Stomach (tissue), 4 donors: ENCODE measurements at regions not wholly inside any gene's neighbourhood (a gene's known extent, or its start where the extent isn't known, plus 50 kb on each side); places are given as distances from the start of the nearest gene placed in this dataset.

Experiments used
- POLR2AphosphoS5 ChIP-seq, 3 donors: sonication (generic); formaldehyde crosslinking; IDR thresholded peaks; one replicate each; pipeline ENCODE4 v1.6.1; 2016; ENCODE audit warnings: antibody characterized with exemption in 3 of 3
- TF ChIP-seq, protein P1 (sequence below), 7 experiments: fragments of 450-650 bp in 4 of 7; fragments of 200-600 bp in 3 of 7; sonication (generic) in 3 of 7; IDR thresholded peaks; one replicate each; pipeline ENCODE4 v1.5.1; 2016 to 2019; ENCODE audit warnings: antibody characterized with exemption in 7 of 7, control low read depth in 2 of 7, mild to moderate bottlenecking in 1 of 7

DNA sequence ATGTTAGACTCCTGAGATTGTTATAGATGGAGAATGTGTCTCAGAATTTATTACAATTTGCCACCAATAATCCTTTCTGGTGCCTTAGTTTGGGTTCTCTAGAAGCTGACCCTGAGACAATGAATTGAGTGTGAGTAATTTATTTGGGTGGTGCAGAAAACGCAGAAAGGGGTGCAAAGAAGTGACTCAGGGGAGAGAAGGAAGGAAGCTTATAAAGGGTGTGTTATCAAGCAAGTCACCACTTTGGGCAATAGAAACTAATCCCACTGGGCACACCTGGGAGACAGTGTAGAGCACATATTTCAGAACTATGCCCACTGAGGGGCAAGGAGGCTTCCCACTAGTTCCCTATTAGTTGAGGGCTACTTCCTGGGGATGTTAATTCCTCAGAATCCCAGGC, 320.6 kb downstream of the MID1IP1 start:
- TF ChIP-seq POLR2AphosphoS5 (IDR thresholded peaks at IDR 0.05), result no peak
- TF ChIP-seq, protein P1, sequence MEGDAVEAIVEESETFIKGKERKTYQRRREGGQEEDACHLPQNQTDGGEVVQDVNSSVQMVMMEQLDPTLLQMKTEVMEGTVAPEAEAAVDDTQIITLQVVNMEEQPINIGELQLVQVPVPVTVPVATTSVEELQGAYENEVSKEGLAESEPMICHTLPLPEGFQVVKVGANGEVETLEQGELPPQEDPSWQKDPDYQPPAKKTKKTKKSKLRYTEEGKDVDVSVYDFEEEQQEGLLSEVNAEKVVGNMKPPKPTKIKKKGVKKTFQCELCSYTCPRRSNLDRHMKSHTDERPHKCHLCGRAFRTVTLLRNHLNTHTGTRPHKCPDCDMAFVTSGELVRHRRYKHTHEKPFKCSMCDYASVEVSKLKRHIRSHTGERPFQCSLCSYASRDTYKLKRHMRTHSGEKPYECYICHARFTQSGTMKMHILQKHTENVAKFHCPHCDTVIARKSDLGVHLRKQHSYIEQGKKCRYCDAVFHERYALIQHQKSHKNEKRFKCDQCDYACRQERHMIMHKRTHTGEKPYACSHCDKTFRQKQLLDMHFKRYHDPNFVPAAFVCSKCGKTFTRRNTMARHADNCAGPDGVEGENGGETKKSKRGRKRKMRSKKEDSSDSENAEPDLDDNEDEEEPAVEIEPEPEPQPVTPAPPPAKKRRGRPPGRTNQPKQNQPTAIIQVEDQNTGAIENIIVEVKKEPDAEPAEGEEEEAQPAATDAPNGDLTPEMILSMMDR (IDR thresholded peaks at IDR 0.05), result no peak
